GM18868 (cell line): ENCODE measurements at regions not wholly inside any gene's neighbourhood (a gene's known extent, or its start where the extent isn't known, plus 50 kb on each side); places are given as distances from the start of the nearest gene placed in this dataset.

Source experiments
- ATAC-seq: cut with Tn5 transposase; IDR thresholded peaks from one replicate; pipeline ENCODE4 v1.9.1; 2021; ENCODE audit warnings: mild to moderate bottlenecking, moderate library complexity; ENCODE audit not compliant: unreplicated experiment

- no peak for ATAC-seq
Measured at GRCh38 chr13:26967119-26968038, 204.2 kb downstream of the USP12 start.

GRCh38 chr13:26966701-26967080 is 204.9 kb downstream of the USP12 start:
- ATAC-seq, result no peak

- no peak for ATAC-seq
Measured at GRCh38 chr13:26965952-26966700, 205.5 kb downstream of the USP12 start.

GRCh38 chr13:26964278-26965250 is 204.0 kb upstream of the GPR12 start:
- no peak for ATAC-seq

- no peak for ATAC-seq
Measured at GRCh38 chr13:26962671-26963070, 202.1 kb upstream of the GPR12 start.

GRCh38 chr13:26961890-26962615 is 201.5 kb upstream of the GPR12 start:
- peak; percentile 78 for ATAC-seq

- ATAC-seq, result no peak
Measured at GRCh38 chr13:26957182-26957581, 196.6 kb upstream of the GPR12 start.

- no peak for ATAC-seq
Measured at GRCh38 chr13:26956522-26957142, 196.0 kb upstream of the GPR12 start.

GRCh38 chr13:26954976-26955375 is 194.4 kb upstream of the GPR12 start:
- ATAC-seq, result no peak

GRCh38 chr13:26953291-26953690 is 192.7 kb upstream of the GPR12 start:
- no peak for ATAC-seq

GRCh38 chr13:26952551-26953143 is 192.1 kb upstream of the GPR12 start:
- no peak for ATAC-seq

GRCh38 chr13:26951581-26952177 is 191.1 kb upstream of the GPR12 start:
- no peak for ATAC-seq

GRCh38 chr13:26950968-26951367 is 190.4 kb upstream of the GPR12 start:
- ATAC-seq, result no peak

GRCh38 chr13:26950546-26950945 is 190.0 kb upstream of the GPR12 start:
- ATAC-seq, result no peak

GRCh38 chr13:26949701-26950502 is 189.3 kb upstream of the GPR12 start:
- no peak for ATAC-seq

GRCh38 chr13:26948353-26948752 is 187.8 kb upstream of the GPR12 start:
- no peak for ATAC-seq

GRCh38 chr13:26946684-26947343 is 186.2 kb upstream of the GPR12 start:
- peak; percentile 84 for ATAC-seq

- ATAC-seq, result no peak
Measured at GRCh38 chr13:26943748-26944147, 183.2 kb upstream of the GPR12 start.
